ENCODE measurements at regions not wholly inside any gene's neighbourhood (a gene's known extent, or its start where the extent isn't known, plus 50 kb on each side); places are given as distances from the start of the nearest gene placed in this dataset.

GRCh38 chr16:51733181-51733580, 582.1 kb upstream of the SALL1 start:
- DNase-seq = no peak
- no peak overlapping the region for H3K4me3 ChIP-seq (ENCODE audit: low read length)
- no peaks in the 10 kb centered on the region for H3K27me3 ChIP-seq (ENCODE audit: control insufficient read depth, insufficient read depth, low read length)
- H3K27ac ChIP-seq (ENCODE audit: low read length) = no peak overlapping the region
- 83% methylated on average over 2 of the region's 2 CpGs for WGBS (ENCODE audit: insufficient coverage)
- H3K4me1 ChIP-seq (ENCODE audit: control insufficient read depth, insufficient read depth, low read length) = no peaks in the 10 kb centered on the region
- no peaks in the 10 kb centered on the region for H3K9me3 ChIP-seq (replicated peaks; ENCODE audit: control insufficient read depth, low read depth, low read length)
- H3K36me3 ChIP-seq (ENCODE audit: control insufficient read depth, insufficient read depth, low read length) = no peaks in the 10 kb centered on the region

- H3K27me3 ChIP-seq (ENCODE audit: control insufficient read depth, insufficient read depth, low read length) = no peaks in the 10 kb centered on the region
- no peak for DNase-seq
- WGBS (ENCODE audit: insufficient coverage) = 20% methylated on average over 1 of the region's 4 CpGs
- no peak overlapping the region for H3K27ac ChIP-seq (ENCODE audit: low read length)
- no peak overlapping the region for H3K4me3 ChIP-seq (ENCODE audit: low read length)
- no peaks in the 10 kb centered on the region for H3K36me3 ChIP-seq (ENCODE audit: control insufficient read depth, insufficient read depth, low read length)
- no peaks in the 10 kb centered on the region for H3K9me3 ChIP-seq (replicated peaks; ENCODE audit: control insufficient read depth, low read depth, low read length)
- H3K4me1 ChIP-seq (ENCODE audit: control insufficient read depth, insufficient read depth, low read length) = no peaks in the 10 kb centered on the region
These were observed 580.1 kb upstream of the SALL1 start for GRCh38 chr16:51731160-51731559.

GRCh38 chr16:51723036-51723724, 572.1 kb upstream of the SALL1 start:
- no peak for DNase-seq
- Histone ChIP-seq H3K4me3 (ENCODE audit: low read length) (no peak overlapping the region), H3K9me3 (replicated peaks; ENCODE audit: control insufficient read depth, low read depth, low read length) (no peaks in the 10 kb centered on the region), H3K27me3 (ENCODE audit: control insufficient read depth, insufficient read depth, low read length) (no peaks in the 10 kb centered on the region), H3K36me3 (ENCODE audit: control insufficient read depth, insufficient read depth, low read length) (no peaks in the 10 kb centered on the region), H3K27ac (ENCODE audit: low read length) (no peak overlapping the region), H3K4me1 (ENCODE audit: control insufficient read depth, insufficient read depth, low read length) (no peaks in the 10 kb centered on the region)
- WGBS (ENCODE audit: insufficient coverage) = 8% methylated on average over 3 of the region's 8 CpGs

GRCh38 chr16:51722467-51722866, 571.4 kb upstream of the SALL1 start:
- H3K36me3 ChIP-seq (ENCODE audit: control insufficient read depth, insufficient read depth, low read length) = no peaks in the 10 kb centered on the region
- H3K27me3 ChIP-seq (ENCODE audit: control insufficient read depth, insufficient read depth, low read length) = no peaks in the 10 kb centered on the region
- H3K4me3 ChIP-seq (ENCODE audit: low read length) = no peak overlapping the region
- no peak overlapping the region for H3K27ac ChIP-seq (ENCODE audit: low read length)
- DNase-seq = no peak
- H3K9me3 ChIP-seq (replicated peaks; ENCODE audit: control insufficient read depth, low read depth, low read length) = no peaks in the 10 kb centered on the region
- H3K4me1 ChIP-seq (ENCODE audit: control insufficient read depth, insufficient read depth, low read length) = no peaks in the 10 kb centered on the region

- H3K27ac ChIP-seq (ENCODE audit: low read length) = no peak overlapping the region
- WGBS (ENCODE audit: insufficient coverage) = 60% methylated on average over 1 of the region's 3 CpGs
- DNase-seq = no peak
These were observed 568.3 kb upstream of the SALL1 start for GRCh38 chr16:51719376-51719775.

GRCh38 chr16:51716195-51716594, 565.1 kb upstream of the SALL1 start:
- no peaks in the 10 kb centered on the region for H3K4me1 ChIP-seq (ENCODE audit: control insufficient read depth, insufficient read depth, low read length)
- no peak for DNase-seq
- H3K27me3 ChIP-seq (ENCODE audit: control insufficient read depth, insufficient read depth, low read length) = no peaks in the 10 kb centered on the region
- peaks cover 2% of the 10 kb centered on the region for H3K9me3 ChIP-seq (replicated peaks; ENCODE audit: control insufficient read depth, low read depth, low read length)
- H3K4me3 ChIP-seq (ENCODE audit: low read length) = no peak overlapping the region
- no CpG with 5 or more reads among the region's 1 CpG for WGBS (ENCODE audit: insufficient coverage)
- no peak overlapping the region for H3K27ac ChIP-seq (ENCODE audit: low read length)
- no peaks in the 10 kb centered on the region for H3K36me3 ChIP-seq (ENCODE audit: control insufficient read depth, insufficient read depth, low read length)

More at GRCh38 chr16:51719376-51719775, 568.3 kb upstream of the SALL1 start:
- Histone ChIP-seq H3K4me3 (ENCODE audit: low read length) (no peak overlapping the region), H3K4me1 (ENCODE audit: control insufficient read depth, insufficient read depth, low read length) (no peaks in the 10 kb centered on the region), H3K9me3 (replicated peaks; ENCODE audit: control insufficient read depth, low read depth, low read length) (peaks cover 2% of the 10 kb centered on the region), H3K27me3 (ENCODE audit: control insufficient read depth, insufficient read depth, low read length) (no peaks in the 10 kb centered on the region), H3K36me3 (ENCODE audit: control insufficient read depth, insufficient read depth, low read length) (no peaks in the 10 kb centered on the region)

GRCh38 chr16:51713502-51713901, 562.4 kb upstream of the SALL1 start:
- no peaks in the 10 kb centered on the region for H3K4me1 ChIP-seq (ENCODE audit: control insufficient read depth, insufficient read depth, low read length)
- 95% methylated on average over 2 of the region's 2 CpGs for WGBS (ENCODE audit: insufficient coverage)
- H3K27me3 ChIP-seq (ENCODE audit: control insufficient read depth, insufficient read depth, low read length) = no peaks in the 10 kb centered on the region
- no peak for DNase-seq
- peaks cover 2% of the 10 kb centered on the region for H3K9me3 ChIP-seq (replicated peaks; ENCODE audit: control insufficient read depth, low read depth, low read length)
- no peak overlapping the region for H3K27ac ChIP-seq (ENCODE audit: low read length)
- H3K4me3 ChIP-seq (ENCODE audit: low read length) = no peak overlapping the region
- no peaks in the 10 kb centered on the region for H3K36me3 ChIP-seq (ENCODE audit: control insufficient read depth, insufficient read depth, low read length)

- Histone ChIP-seq H3K27ac (ENCODE audit: low read length) (no peak overlapping the region), H3K36me3 (ENCODE audit: control insufficient read depth, insufficient read depth, low read length) (no peaks in the 10 kb centered on the region), H3K4me3 (ENCODE audit: low read length) (no peak overlapping the region), H3K27me3 (ENCODE audit: control insufficient read depth, insufficient read depth, low read length) (no peaks in the 10 kb centered on the region), H3K9me3 (replicated peaks; ENCODE audit: control insufficient read depth, low read depth, low read length) (peaks cover 2% of the 10 kb centered on the region), H3K4me1 (ENCODE audit: control insufficient read depth, insufficient read depth, low read length) (no peaks in the 10 kb centered on the region)
- no CpG with 5 or more reads among the region's 2 CpGs for WGBS (ENCODE audit: insufficient coverage)
- DNase-seq = no peak
These were observed 560.0 kb upstream of the SALL1 start for GRCh38 chr16:51710905-51711563.

- WGBS (ENCODE audit: insufficient coverage) = 62% methylated on average over 10 of the region's 10 CpGs
- no peaks in the 10 kb centered on the region for H3K4me1 ChIP-seq (ENCODE audit: control insufficient read depth, insufficient read depth, low read length)
These were observed 559.1 kb upstream of the SALL1 start for GRCh38 chr16:51710186-51710585.

GRCh38 chr16:51708861-51709260, 557.8 kb upstream of the SALL1 start:
- DNase-seq = no peak
- no peaks in the 10 kb centered on the region for H3K4me1 ChIP-seq (ENCODE audit: control insufficient read depth, insufficient read depth, low read length)
- H3K36me3 ChIP-seq (ENCODE audit: control insufficient read depth, insufficient read depth, low read length) = no peaks in the 10 kb centered on the region
- 100% methylated on average over 1 of the region's 4 CpGs for WGBS (ENCODE audit: insufficient coverage)
- peaks cover 2% of the 10 kb centered on the region for H3K9me3 ChIP-seq (replicated peaks; ENCODE audit: control insufficient read depth, low read depth, low read length)
- H3K27ac ChIP-seq (ENCODE audit: low read length) = no peak overlapping the region
- no peaks in the 10 kb centered on the region for H3K27me3 ChIP-seq (ENCODE audit: control insufficient read depth, insufficient read depth, low read length)
- H3K4me3 ChIP-seq (ENCODE audit: low read length) = no peak overlapping the region

More at GRCh38 chr16:51710186-51710585, 559.1 kb upstream of the SALL1 start:
- no peak for DNase-seq
- H3K4me3 ChIP-seq (ENCODE audit: low read length) = no peak overlapping the region
- no peaks in the 10 kb centered on the region for H3K36me3 ChIP-seq (ENCODE audit: control insufficient read depth, insufficient read depth, low read length)
- H3K27ac ChIP-seq (ENCODE audit: low read length) = no peak overlapping the region
- H3K9me3 ChIP-seq (replicated peaks; ENCODE audit: control insufficient read depth, low read depth, low read length) = peaks cover 2% of the 10 kb centered on the region
- H3K27me3 ChIP-seq (ENCODE audit: control insufficient read depth, insufficient read depth, low read length) = no peaks in the 10 kb centered on the region
